Peyer's patch (tissue), 4 donors: ENCODE measurements at regions not wholly inside any gene's neighbourhood (a gene's known extent, or its start where the extent isn't known, plus 50 kb on each side); places are given as distances from the start of the nearest gene placed in this dataset.

Source experiments
- POLR2A ChIP-seq, 2 donors: fragments of 450-650 bp; IDR thresholded peaks; one replicate each; pipeline ENCODE4 v1.5.1; 2017; ENCODE audit warnings: antibody characterized with exemption in 2 of 2, mild to moderate bottlenecking in 2 of 2, moderate library complexity in 2 of 2
- TF ChIP-seq, protein P1 (sequence below), 6 experiments: fragments of 450-650 bp in 4 of 6; fragments of 200-600 bp in 2 of 6; sonication (generic) in 1 of 6; IDR thresholded peaks; one replicate each; pipeline ENCODE4 v1.5.1; 2017 to 2019; ENCODE audit warnings: antibody characterized with exemption in 6 of 6, mild to moderate bottlenecking in 3 of 6, moderate library complexity in 1 of 6

DNA sequence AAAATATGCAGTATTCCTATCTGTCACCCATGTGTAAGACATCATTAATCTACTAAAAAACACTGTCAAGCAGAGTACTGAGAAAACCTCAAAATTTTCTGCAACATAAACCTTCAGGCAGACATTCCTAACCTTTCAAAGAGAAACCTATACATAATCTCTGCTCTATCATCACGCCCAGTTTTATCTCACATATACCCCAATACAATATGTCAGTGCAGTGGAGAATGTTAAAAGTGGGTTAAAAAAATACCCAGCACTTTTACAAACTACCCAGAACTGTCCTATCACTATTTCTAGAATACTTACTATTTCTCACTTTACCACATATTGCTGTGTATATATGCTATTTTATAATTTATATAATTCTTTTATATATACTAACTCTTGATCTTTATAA lies 922.0 kb upstream of the SORCS1 start:
- TF ChIP-seq, protein P1, sequence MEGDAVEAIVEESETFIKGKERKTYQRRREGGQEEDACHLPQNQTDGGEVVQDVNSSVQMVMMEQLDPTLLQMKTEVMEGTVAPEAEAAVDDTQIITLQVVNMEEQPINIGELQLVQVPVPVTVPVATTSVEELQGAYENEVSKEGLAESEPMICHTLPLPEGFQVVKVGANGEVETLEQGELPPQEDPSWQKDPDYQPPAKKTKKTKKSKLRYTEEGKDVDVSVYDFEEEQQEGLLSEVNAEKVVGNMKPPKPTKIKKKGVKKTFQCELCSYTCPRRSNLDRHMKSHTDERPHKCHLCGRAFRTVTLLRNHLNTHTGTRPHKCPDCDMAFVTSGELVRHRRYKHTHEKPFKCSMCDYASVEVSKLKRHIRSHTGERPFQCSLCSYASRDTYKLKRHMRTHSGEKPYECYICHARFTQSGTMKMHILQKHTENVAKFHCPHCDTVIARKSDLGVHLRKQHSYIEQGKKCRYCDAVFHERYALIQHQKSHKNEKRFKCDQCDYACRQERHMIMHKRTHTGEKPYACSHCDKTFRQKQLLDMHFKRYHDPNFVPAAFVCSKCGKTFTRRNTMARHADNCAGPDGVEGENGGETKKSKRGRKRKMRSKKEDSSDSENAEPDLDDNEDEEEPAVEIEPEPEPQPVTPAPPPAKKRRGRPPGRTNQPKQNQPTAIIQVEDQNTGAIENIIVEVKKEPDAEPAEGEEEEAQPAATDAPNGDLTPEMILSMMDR (IDR thresholded peaks at IDR 0.05): no peak
- no peak for TF ChIP-seq POLR2A (IDR thresholded peaks at IDR 0.05)
